HG02642 (cell line): ENCODE measurements at regions not wholly inside any gene's neighbourhood (a gene's known extent, or its start where the extent isn't known, plus 50 kb on each side); places are given as distances from the start of the nearest gene placed in this dataset.
"Not testable (repeated sequence)": the region's sequence is repeated elsewhere in the genome, so short reads cannot be mapped to it uniquely, and the experiment has no call there.

ENCODE experiments used
- ATAC-seq: cut with Tn5 transposase; IDR thresholded peaks from one replicate; pipeline ENCODE4 v1.9.1; 2021; ENCODE audit warnings: mild to moderate bottlenecking; ENCODE audit not compliant: unreplicated experiment, poor library complexity

DNA sequence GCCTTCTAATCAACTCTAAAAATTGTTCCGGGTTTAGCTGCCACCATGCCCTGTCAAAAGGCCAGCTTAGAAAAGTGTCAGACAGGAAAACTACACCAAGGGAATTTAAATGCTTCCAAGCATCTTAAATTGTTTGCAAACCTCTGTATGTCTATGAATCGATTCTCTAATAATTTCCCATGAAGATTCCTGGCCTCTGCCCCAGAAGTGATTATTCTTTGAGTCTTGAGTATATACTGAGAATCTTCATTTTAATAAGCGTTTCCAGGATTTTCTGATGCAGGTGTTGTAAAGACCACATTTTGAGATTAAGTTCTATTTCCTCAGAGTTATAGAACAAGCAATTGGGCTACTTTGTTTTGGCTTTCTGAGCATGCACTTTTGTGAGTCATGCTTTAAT lies 471.8 kb upstream of the JAG1 start:
- ATAC-seq: no peak

DNA sequence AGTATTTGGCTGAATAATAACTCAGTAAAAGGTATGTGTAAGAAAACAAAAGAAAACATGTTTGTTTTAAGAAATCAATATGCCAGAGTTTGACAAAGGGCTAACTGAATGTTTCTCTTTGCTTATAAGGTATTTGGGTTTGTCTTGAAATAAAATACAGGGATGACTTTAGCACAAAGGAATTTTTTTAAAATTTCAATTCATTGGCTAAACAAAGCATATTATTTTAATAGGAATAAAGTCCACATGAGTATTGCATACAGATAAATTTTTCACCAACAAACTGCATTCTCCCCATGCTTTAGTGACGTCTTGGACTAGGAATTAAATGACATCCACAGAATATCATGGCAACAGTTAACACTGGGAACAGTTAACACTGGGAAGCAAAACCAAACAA lies 480.0 kb upstream of the JAG1 start:
- no peak for ATAC-seq

DNA sequence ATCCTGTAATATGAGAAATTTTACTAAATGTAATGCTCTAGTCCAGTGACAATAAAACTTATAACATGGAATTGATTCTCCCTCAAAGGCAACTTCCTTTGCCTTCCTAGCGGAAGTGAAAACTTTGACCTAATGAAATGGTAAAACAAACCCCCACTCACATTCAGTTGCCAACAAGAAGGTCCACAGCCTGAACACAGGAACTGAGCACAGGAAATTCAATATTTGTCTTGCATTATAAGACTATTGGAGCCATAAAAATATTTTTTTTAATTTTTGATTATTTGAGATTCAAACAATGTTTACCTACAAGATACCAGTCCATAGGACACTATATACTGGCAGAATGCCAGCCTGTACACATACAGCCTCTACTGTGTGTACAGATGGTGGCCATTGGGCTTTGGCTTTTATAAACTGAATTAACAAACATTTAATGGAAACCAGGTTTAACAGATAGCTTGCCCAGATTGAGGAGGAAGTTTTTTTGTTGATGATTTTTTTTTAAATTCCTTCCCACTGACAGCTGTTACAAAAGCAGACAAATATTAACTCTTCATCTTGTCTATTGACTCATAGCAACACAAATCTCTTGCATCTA lies 481.5 kb upstream of the JAG1 start:
- no peak for ATAC-seq

DNA sequence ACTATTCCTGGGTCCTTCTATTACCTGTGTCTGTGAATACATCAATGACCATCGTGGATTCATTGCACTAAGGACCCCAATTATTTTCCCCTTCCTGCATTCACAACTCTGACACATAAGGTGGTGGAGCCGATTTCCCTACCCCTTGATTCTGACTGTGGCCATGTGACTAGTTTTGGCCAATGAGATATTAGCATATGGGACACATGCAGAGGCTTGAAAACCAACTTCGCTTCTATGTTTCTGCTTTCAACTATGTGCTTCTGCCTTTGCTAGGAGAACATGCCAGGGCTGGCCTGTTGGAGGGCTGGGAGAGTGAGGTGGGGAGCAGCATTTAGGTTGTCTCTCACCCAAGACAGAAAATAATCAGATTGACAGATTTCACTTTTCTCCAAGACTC lies 483.1 kb upstream of the JAG1 start:
- no peak for ATAC-seq

DNA sequence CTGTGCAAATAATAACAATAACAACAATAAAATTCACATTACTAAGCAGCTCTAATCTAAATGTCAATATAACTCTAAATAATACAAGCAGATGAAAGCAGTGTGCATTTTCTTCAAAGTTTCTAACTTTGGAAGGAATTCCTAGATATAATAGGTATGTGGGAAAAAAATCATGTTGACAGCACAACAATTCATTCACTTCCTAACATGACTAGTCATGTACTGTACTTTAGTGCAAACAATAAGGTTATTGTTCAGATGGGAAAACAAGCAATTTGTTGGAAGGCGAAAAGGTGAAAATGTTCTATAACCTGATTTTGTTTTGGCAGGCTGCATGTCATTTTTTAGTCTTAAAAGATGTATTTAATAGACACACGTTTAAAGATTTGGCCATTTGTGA lies 484.3 kb upstream of the JAG1 start:
- ATAC-seq: no peak

DNA sequence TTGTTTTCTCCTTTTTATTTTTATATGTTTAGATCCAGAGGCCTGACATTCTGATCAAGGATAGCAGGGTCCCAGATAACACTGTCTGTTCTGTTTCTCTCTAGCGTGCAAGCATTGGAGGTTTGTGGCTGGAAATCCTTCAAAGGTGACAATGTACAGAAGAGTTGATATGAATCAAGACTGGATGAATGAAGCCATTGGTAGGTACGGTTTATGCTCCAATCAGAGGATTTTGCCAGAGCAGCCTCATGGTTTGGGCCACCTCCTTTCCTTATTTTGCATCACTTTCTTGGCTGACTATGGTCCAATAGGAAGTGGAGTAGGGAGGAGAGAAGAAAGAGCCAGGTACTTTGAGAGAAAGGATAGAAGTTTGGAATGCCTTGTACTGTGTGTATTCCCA lies 484.8 kb upstream of the JAG1 start:
- no peak for ATAC-seq

DNA sequence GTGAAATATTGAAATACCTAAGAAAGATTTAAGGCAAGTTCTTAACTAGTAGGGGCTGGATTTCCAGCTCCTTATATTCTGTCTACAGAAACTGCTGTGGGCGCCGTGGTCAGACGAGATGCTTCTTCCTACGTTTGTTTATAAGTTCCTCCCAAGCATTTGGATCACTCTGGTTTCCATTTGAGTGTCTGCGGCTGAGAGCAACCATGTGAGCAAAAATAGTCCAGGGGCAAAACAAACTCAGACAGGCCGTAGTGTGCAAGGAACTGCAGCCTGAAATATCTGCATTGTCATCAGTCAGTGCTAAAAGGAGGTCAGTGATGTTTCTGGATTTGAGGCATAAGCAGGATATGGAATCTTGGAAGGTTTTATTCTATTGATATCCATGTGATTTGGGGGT lies 485.9 kb upstream of the JAG1 start:
- no peak for ATAC-seq

DNA sequence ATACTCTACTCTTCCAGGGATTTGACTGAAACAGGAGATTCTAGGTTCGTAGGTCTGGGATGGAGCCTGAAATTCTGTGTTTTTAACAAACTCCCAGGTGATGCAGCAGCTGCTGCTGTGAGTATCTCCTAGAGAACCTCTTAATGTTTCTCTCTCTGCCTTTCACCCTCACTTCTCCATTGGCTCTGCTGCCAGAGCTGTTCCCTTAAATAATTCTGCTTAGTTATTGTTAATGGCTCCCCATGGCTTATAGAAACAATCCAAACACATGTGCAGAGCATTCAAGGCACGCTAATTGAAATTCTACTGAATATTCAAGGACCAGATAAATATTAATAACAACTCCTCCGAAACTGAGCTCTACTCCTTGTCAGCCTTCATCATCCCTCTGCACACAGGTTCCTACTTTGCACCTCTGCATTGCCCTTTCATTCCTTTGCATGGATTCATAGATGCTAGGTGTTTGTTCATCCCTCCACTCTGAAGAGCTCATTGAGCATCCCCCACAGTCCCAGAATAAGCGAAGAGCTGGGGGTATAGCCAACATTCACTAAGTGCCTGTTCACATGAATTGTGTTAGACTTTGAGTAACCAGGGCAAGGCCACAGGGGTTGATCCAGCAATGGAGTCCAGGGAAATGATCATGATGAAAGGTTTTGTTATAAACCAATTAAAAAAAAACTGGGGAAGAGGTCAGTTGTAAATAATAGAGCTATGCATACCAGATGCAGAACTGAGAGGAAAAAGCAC lies 488.4 kb upstream of the JAG1 start:
- ATAC-seq: no peak

DNA sequence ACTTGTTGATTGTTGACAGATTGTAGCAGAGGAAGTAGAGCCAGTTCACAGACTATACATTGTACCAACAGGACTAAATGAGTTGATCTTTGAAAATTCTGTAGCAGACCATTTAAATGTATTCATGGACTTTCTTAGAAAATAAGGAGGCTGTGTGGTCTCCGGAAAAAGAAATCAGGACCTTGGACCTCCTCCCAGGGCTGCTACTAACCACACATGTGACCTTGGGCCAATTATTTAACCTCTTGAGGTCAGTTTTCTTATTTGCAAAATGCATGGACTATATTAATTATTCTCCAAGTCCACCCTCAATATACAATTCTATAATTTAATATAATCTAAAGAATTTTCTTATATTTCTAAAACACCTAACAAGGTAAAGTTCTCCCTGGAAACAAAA lies 492.0 kb upstream of the JAG1 start:
- ATAC-seq: no peak

DNA sequence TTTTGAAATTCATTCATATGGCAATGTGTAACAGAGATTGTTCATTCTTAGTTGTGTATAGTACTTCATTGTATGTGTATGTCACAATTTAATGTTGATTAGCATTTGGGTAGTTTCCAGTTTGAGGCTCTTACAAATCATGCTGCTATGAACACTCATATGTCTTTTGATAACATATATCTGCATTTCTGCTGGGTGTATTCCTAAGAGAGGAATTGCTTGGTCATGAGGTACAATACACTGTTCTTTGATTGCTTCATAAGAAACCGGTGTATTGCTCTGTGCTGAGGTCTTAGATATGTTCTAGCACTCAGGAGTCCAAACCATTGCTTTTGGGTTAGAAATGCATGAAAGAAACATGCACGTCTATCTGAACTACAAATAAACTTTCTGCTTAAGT lies 492.9 kb upstream of the JAG1 start:
- ATAC-seq: no peak

DNA sequence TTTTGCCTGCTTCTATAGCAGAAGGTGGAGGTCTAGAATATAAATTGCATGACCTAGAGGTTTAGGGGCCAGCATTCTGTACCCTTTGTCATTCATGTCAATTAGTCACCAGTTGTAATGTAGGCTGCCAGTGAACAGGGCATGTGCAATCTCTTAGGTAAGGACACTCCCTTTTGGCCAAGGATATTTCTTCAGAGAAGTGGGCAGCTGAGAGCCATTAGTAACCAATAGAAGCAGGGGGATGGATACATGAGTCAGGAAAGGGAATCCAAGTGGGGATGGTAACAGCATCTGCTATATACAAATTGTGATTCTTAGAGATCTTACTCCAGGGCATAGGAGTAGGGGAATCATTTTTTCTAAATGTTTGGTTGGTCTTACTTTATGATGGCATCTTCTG lies 494.2 kb upstream of the JAG1 start:
- ATAC-seq: no peak

DNA sequence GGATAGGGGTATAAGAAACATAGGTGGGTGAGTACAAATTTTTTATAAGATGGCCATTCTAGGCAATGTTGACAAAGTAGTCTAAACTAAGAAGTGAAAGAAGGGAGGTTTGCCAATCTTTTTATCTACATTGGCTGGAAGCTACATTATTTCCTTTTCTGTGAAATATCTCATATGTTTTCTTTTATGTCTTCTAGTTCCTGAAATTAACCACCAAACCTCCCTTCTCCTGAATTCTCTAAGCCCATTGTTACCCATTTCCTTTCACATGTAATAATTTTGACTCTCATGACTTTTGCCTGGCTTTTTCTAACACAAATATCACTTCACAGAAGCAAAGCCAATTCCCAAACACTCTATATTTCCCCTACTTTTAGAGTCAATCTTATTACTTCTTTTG lies 496.2 kb upstream of the JAG1 start:
- no peak for ATAC-seq

DNA sequence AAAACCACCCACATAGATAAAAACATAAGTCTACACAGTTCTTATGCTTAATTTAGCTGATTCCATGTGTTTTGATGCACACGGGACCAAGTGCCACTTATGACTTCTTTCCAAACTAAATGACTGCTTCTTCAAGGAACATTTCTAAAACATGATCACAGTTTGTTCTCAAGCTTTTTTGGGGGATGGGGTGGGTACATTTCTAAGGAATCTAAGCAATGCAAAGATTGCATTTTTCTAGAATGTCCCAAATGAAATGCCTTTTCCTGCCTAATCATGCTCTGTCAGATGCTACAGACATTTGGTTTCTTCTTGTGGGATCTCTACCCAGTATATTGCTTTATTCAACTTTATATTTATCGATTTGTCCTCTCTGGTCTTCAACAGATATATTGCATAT lies 496.8 kb upstream of the JAG1 start:
- no peak for ATAC-seq

DNA sequence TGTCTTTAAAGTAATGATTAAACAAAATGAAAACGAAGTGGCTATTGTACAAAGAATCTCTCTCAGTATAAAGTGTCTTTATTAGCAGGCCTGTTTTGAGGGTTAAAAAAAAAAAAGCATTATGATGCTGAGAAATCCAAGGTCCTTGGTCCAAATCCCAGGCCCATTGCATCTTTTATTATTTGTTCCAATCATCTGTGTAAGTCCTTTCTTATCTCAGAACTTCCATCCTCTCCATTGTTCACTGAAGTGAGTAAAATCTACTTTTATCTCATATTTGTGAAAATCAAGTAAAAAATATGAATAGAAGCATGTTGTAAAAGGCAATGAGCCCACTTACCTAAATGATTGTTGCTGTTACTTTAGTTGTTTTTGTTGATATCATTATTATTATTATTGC lies 499.1 kb upstream of the JAG1 start:
- no peak for ATAC-seq

DNA sequence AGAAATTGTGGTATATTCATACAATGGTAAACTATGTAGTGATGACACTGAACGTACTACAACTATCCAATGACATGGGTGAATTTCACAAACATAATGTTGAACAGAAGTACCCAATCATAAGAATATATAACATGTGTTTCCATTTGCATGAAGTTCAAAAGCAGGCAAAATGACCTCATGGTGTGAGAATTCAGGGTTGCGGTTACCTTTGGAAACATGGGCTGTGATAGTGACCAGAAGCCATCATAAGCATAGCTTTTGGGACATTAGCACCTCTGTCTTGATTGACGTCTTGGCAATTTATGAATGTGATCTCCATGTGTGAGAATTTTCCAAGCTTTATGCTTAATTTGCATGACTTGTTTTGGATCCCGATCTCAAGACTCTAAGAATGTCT lies 500.1 kb upstream of the JAG1 start:
- no peak for ATAC-seq

DNA sequence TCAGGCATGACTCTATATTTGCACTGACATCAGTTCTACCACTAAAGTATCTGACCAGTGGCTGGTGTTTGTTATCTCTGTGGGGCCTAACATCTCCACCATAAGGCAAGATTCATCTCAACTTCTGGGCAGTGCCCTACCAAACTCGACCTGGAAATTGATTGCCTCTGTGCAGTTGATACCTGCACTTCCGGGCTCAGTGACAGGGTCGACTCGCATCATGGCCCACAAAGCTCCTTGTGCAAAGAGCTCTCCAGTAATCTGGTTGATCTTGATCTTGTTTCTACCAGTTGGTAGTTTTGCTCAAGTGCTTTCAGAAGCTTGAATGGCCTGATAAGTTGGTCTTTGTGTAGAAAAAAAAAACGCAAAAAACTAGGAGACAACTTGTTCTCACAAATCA lies 501.1 kb upstream of the JAG1 start:
- ATAC-seq: no peak

DNA sequence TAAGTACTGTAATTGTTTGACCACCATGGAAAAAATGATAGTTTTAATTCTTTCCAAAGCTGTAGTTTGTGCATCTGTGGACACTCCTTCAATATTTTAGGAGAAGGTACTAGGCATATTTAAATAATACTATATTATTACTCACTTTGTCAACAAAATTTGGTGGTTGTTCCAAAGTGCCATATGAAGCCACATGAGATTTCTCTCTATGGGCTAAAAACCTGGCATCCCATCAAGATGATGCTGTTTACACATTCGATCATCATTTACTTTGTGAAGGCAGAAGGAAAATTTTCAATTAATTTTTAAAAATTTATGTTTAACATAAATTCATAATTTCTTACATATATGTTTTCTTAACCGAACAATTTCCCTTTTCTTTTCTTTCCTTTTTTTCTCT lies 502.6 kb upstream of the JAG1 start:
- no peak for ATAC-seq

DNA sequence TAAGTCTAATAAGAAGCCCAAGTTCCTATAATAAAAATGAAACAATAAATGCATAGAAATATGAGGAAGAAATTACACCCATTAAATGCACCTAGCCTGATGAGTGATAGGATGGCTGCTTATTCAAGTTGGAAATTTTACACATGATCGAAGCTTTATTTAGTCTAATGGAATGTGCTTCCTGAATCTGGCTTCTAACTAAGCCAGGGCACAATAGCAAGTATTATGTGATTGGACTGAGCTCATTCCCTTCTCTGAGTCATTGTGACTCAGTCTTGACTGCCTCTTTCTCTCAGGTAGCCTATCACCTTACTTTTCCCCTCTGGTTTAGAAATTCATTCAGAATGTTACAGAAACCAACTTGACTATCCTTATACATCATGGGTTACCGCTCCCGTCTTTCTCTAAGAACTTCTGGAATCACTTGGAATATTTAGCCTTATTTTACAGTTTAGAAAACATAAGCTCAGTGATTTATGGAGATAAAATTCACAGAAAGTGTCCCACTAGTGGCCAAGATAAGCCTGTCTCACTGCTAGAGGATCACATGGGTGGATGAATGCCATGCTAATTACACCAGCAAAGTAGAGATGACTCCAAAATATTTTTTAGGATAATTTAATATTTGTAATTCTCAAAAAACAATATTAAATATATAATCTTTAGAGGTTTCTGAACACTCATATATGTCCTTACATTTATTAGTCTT lies 505.3 kb upstream of the JAG1 start:
- no peak for ATAC-seq

DNA sequence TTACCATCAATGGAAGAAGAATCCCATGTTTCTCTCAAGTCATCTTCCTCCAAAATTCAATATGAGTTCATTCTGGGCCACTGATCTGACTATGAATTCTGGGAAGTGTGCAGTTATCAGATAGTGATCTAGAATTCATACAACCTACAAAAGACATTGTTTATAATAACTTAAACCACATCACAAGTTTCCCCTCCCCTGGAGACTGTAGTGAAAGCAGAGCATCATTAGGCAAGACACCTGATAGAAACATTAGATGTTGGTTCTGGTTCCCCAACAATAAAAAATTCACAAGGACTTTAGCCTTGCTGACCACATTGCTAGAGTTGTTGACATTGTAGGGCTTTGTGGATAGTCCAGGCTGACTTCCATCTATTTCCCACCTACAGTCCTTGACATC lies 506.4 kb upstream of the JAG1 start:
- no peak for ATAC-seq

DNA sequence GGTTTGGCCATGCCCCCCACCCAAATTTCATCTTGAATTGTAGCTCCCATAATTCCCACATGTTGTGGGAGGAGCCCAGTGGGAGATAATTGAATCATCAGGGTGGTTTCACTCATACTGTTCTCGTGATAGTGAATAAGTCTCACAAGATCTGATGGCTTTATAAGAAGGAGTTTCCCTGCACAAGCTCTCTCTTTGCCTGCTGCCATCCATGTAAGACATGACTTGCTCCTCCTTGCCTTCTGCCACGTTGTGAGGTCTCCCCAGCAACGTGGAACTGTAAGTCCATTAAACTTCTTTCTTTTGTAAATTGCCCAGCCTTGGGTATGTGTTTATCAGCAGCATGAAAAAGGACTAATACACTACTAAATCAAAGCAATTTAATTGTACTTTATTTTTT lies 507.3 kb upstream of the JAG1 start:
- not testable (repeated sequence) for ATAC-seq

DNA sequence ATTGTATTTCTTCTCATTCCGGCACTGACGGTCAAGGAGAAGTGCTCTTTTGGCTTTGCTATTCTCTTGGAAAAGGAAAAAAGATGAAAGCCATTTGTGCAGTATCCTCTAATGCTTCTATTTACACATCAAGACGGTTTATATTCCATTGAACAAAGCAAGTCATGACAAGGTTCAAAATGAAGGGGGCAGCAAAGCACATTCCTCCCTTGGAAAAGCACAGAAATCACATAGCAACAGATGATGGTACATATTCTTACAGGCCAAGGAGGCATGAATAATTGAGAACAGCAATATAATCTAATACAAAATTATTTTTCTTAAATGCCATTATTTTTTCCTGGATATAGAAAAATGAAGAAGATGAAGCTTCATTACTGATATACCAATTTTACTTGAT lies 508.2 kb upstream of the JAG1 start:
- no peak for ATAC-seq

DNA sequence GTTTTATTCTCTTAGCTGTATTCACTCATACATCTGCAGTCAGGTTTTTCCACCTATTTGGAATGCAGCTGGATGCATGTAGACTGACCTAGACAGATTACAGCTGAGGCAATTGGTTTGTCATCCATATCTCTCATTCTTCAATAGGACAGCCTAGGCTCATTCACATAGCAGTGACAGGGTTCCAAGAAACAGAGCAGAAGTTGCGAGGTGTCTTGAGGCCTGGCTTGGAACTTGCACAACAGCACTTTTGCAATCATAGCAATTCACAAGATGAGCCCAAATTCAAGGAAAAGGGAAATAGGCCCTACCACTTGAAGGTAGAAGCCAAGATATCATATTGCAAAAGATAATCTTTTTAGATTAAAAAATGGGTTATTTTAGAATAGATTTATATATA lies 508.9 kb upstream of the JAG1 start:
- no peak for ATAC-seq
